GM13977 (cell line): ENCODE measurements at regions not wholly inside any gene's neighbourhood (a gene's known extent, or its start where the extent isn't known, plus 50 kb on each side); places are given as distances from the start of the nearest gene placed in this dataset.

Source experiments
- DNase-seq: peaks from one replicate; pipeline ENCODE4 v3.0.0; 2012; ENCODE audit warnings: low spot score
- in situ Hi-C: fragments of 300-500 bp; cut with MboI; formaldehyde crosslinking; loops from one replicate; pipeline ENCODE4 v1.12.0; 2022; ENCODE audit warnings: low sequenced_read_pairs, low pct_unique_long_range_greater_than_20kb, mixed read lengths, inconsistent platforms; ENCODE audit not compliant: unreplicated experiment
- TF ChIP-seq, protein P1 (sequence below): IDR thresholded peaks from 2 replicates; pipeline ENCODE4 v1.5.1; 2012; ENCODE audit warnings: mild to moderate bottlenecking, control low read depth; ENCODE audit not compliant: insufficient read depth; ENCODE audit errors: extremely low read depth, missing control alignments

DNA sequence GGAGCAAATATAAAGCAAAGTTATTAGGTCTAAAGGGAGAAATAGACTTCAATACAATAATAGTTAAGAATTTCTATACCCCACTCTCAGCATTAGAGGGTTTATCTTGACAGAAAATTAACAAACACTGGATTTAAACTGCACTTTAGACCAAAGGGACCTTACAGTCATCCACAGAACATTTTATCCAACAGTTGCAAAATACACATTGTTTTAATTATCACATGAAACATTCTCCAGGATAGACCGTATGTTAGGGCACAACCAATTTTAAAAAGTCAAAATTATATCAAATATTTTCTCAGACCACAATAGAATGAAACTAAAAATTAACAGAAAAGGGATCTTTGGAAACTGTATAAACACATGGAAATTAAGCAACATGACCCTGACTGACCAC, 384.5 kb upstream of the C1orf87 start:
- in situ Hi-C loops: no loop called here
- TF ChIP-seq, protein P1, sequence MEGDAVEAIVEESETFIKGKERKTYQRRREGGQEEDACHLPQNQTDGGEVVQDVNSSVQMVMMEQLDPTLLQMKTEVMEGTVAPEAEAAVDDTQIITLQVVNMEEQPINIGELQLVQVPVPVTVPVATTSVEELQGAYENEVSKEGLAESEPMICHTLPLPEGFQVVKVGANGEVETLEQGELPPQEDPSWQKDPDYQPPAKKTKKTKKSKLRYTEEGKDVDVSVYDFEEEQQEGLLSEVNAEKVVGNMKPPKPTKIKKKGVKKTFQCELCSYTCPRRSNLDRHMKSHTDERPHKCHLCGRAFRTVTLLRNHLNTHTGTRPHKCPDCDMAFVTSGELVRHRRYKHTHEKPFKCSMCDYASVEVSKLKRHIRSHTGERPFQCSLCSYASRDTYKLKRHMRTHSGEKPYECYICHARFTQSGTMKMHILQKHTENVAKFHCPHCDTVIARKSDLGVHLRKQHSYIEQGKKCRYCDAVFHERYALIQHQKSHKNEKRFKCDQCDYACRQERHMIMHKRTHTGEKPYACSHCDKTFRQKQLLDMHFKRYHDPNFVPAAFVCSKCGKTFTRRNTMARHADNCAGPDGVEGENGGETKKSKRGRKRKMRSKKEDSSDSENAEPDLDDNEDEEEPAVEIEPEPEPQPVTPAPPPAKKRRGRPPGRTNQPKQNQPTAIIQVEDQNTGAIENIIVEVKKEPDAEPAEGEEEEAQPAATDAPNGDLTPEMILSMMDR: no peak
- no peak for DNase-seq

DNA sequence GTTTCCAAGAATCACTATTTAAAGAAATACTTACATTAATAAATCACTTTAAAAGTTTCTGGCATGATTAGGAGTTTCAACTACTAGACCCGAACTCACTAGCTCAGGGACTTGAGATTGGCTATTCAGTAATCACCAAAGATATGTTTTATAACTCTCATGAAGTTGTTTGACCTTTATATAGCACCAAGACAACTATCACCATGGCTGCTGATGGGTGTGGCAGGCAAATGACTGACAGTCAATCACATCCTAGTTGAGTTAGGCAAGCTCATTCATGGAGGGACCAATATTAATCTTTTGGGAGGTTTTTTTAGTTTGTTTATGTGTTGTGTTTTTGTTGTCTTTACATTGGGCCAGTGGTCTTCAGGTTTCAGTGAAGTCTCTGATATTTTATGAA, 376.3 kb upstream of the C1orf87 start:
- in situ Hi-C loops: no loop called here
- no peak for DNase-seq
- TF ChIP-seq, protein P1: no peak

DNA sequence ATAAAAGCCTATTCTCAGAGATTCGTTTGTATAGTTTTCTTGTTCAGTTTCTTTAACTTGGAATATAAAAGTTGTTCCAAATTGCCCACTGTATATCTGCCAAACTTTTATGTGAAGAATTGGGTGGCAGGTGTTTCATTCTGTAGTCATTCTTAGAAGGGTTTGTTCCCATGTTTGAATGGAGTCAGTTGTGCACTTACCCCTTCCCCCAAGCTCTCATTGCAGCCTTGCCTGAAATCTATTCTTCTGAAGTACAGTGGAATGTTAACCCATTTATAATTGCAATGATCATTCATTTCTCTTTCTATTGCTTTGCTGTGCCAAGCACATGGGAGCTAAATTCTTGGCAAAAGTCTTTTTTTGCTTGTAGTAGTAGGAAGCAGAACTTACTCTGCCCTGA, 375.3 kb upstream of the C1orf87 start:
- no peak for DNase-seq
- TF ChIP-seq, protein P1: no peak
- in situ Hi-C loops: no loop called here

DNA sequence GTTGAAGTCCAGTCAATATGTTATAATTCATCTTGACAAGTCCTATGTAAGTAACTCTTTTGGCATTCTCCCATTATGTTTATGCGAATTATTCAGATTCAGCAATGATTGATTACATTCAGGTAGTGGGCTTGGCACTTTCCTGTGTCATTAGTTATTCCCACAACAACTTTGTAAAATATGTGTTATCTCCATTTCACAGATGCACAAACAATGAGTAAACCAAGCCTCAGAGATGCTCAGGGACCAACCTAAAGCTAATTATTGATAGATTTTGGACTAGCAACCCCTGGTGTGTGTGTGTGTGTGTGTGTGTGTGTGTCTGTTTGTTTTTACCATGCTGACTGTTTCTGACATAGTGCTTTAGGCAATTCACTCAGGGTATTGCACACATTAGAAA, 371.1 kb upstream of the C1orf87 start:
- in situ Hi-C loops: no loop called here
- TF ChIP-seq, protein P1: no peak

DNA sequence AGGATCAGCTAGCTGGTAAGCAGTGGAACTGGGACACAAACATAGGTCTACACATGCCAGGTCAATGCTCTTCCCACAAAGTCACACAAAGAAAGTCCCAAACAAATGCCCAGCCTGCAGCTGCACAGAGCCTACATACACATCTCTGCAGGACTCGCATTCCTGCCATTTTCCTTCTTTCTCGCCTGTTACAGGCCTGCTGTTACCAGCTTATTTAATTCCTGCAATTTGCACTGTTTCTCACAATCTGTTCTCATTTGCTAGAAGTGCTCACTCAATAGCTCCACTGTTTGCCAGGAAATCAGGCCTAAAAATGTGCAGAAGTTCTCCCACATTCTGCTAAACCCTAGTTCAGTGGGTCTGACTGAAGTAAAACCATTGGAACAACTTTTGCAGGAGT, 362.6 kb upstream of the C1orf87 start:
- in situ Hi-C loops: no loop called here
- TF ChIP-seq, protein P1: no peak
- DNase-seq: no peak

More for the DNA sequence above, 371.1 kb upstream of the C1orf87 start:
- no peak for DNase-seq

DNA sequence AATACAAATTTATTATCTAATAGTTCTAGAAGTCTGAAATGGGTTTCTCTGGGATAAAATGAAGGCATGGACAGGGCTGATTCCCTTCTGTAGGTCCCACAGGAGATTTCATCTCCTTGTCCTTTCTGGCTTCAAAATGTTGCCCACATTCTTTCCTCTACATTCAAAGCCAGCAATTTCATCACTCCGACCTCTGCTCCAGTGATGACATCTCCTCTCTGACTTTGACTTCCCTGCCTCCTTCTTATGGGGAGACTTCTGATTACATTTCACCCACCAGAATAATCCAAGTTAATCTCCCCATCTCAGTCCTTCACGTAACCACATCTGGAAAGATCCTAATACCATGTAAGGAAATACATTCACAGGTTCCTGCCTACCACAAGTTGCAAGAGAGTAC, 358.0 kb upstream of the C1orf87 start:
- no peak for DNase-seq
- TF ChIP-seq, protein P1: no peak

DNA sequence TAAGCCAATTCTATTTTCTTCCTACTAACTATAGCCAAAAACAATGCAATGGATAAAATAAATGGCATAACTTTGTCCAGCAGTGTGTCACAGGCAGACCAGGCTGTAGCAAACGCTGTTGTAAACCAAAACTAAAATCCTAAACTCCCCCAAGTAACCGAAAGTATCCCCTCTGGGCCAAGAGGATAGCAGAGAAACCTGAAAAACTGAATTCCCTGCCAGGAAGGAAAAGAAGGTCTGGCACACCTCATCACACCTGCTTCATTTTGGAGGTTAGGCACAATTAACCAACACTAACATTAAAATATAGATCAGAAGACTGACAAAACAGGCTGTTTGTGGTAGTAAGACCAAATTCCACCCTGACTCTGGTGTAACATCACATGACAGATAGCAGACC, 356.8 kb upstream of the C1orf87 start:
- in situ Hi-C loops: no loop called here
- TF ChIP-seq, protein P1: no peak
- DNase-seq: no peak

More for the DNA sequence above, 358.0 kb upstream of the C1orf87 start:
- in situ Hi-C loops: no loop called here
